HL-60/S4 (cell line): ENCODE measurements at regions not wholly inside any gene's neighbourhood (a gene's known extent, or its start where the extent isn't known, plus 50 kb on each side); places are given as distances from the start of the nearest gene placed in this dataset.
"Not testable (repeated sequence)": the region's sequence is repeated elsewhere in the genome, so short reads cannot be mapped to it uniquely, and the experiment has no call there.

ENCODE experiments used
- in situ Hi-C: fragments of 300-500 bp; cut with MboI; formaldehyde crosslinking; loops from 2 replicates; pipeline ENCODE4 v1.14.3; 2022; ENCODE audit warnings: low sequenced_read_pairs

GRCh38 chr1:176396604-176397395 lies 66.2 kb upstream of the PAPPA2 start:
- in situ Hi-C loops: loop anchor here (25.0 kb wide), 1 partner anchor 491 kb away; no protein-coding TSS in a partner anchor

- in situ Hi-C loops: loop anchor here (25.0 kb wide), 1 partner anchor 496 kb away; no protein-coding TSS in a partner anchor
Observed at GRCh38 chr1:176391621-176392020, 71.4 kb upstream of the PAPPA2 start.

GRCh38 chr1:176384841-176385240 lies 78.1 kb upstream of the PAPPA2 start:
- in situ Hi-C loops: loop anchor here (25.0 kb wide), 1 partner anchor 502 kb away; no protein-coding TSS in a partner anchor

GRCh38 chr1:176382163-176382562 lies 80.8 kb upstream of the PAPPA2 start:
- in situ Hi-C loops: loop anchor here (25.0 kb wide), 1 partner anchor 505 kb away; no protein-coding TSS in a partner anchor

- in situ Hi-C loops: loop anchor here (25.0 kb wide), 1 partner anchor 508 kb away; no protein-coding TSS in a partner anchor
Observed at GRCh38 chr1:176379626-176380339, 83.2 kb upstream of the PAPPA2 start.

GRCh38 chr1:176374967-176375569 lies 87.9 kb upstream of the PAPPA2 start:
- in situ Hi-C loops: loop anchor here (25.0 kb wide), 1 partner anchor 512 kb away; no protein-coding TSS in a partner anchor

- in situ Hi-C loops: no loop called here
Observed at GRCh38 chr1:176364236-176364905, 98.6 kb upstream of the PAPPA2 start.

GRCh38 chr1:176349135-176349715 lies 113.8 kb upstream of the PAPPA2 start:
- in situ Hi-C loops: not testable (repeated sequence)

- in situ Hi-C loops: no loop called here
Observed at GRCh38 chr1:176341656-176342055, 121.3 kb upstream of the PAPPA2 start.

GRCh38 chr1:176338877-176339276 lies 124.1 kb upstream of the PAPPA2 start:
- in situ Hi-C loops: no loop called here

GRCh38 chr1:176330782-176331181 lies 123.7 kb upstream of the COP1 start:
- in situ Hi-C loops: no loop called here

- in situ Hi-C loops: no loop called here
Observed at GRCh38 chr1:176325664-176326063, 118.6 kb upstream of the COP1 start.

- in situ Hi-C loops: no loop called here
Observed at GRCh38 chr1:176323472-176323871, 116.4 kb upstream of the COP1 start.

- in situ Hi-C loops: no loop called here
Observed at GRCh38 chr1:176315519-176316220, 108.6 kb upstream of the COP1 start.

- in situ Hi-C loops: not testable (repeated sequence)
Observed at GRCh38 chr1:176296602-176297001, 89.5 kb upstream of the COP1 start.

- in situ Hi-C loops: no loop called here
Observed at GRCh38 chr1:176285996-176286395, 78.9 kb upstream of the COP1 start.

- in situ Hi-C loops: no loop called here
Observed at GRCh38 chr1:176271572-176271971, 64.5 kb upstream of the COP1 start.
